Activated naive CD4-positive, alpha-beta T cell treated with anti-CD3 and anti-CD28 coated beads, Interleukin-2, amount 50 U/mL, for 16 hours (primary cell): ENCODE measurements at regions not wholly inside any gene's neighbourhood (a gene's known extent, or its start where the extent isn't known, plus 50 kb on each side); places are given as distances from the start of the nearest gene placed in this dataset.

Source experiments
- DNase-seq: peaks from one replicate; pipeline ENCODE4 v3.0.0-alpha.2; 2020

- DNase-seq, result no peak
Observed at GRCh38 chr6:164273491-164273890, 859.0 kb downstream of the QKI start.

- DNase-seq, result no peak
Observed at GRCh38 chr6:164266851-164267250, 852.3 kb downstream of the QKI start.

GRCh38 chr6:164262348-164262747, 847.8 kb downstream of the QKI start:
- DNase-seq, result no peak

GRCh38 chr6:164258421-164258820, 843.9 kb downstream of the QKI start:
- no peak for DNase-seq

DNA sequence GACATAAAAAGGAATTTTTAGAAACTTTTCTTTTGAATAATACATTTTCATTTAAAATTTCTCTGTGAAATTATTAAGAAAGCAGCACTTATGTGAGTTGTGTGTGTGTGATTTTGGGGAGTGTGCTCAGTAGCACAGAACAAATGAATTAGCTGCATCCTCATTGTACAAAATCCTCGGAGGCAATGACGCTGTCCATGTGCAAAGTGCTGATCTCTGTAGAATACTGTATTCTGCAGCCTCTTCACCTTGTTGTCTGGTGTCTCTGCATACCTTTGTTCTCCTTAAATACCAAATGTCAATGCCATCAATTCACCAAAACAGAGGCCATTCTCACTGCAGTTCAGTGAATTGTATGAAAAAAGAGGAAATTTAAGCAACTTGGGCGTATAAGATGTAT, 838.4 kb downstream of the QKI start:
- DNase-seq, result no peak

- DNase-seq, result no peak
Observed at GRCh38 chr6:164252291-164252690, 837.8 kb downstream of the QKI start.

- no peak for DNase-seq
Observed at GRCh38 chr6:164247106-164247505, 832.6 kb downstream of the QKI start.

GRCh38 chr6:164246082-164246481, 831.6 kb downstream of the QKI start:
- no peak for DNase-seq

- DNase-seq, result no peak
Observed at GRCh38 chr6:164243949-164244348, 829.4 kb downstream of the QKI start.

DNA sequence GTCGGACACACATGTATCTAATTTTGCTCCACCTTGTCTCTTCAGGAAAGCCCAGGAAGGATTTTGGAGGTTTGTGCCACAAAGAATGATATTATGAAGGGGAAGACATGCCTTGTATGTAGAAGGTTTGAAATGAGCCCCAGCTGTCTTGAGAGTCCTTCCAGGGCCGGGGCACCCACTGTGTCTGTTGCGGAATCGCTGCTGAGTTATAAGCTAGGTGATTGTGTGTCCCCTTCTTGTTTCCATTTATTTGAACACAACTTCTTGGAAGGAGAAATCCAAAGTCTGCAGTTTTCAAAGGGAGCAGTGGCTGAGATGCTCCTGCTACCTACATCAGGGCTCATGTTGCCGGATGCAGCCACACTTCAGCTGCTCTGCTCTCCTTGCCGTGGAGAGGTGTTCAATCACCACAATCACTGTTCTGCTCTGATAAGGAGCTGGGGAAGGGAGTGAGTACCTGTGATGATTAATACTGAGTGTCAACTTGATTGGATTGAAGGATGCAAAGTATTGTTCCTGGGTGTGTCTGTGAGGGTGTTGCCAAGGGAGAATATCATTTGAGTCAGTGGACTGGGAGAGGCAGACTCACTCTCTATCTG, 828.6 kb downstream of the QKI start:
- no peak for DNase-seq

GRCh38 chr6:164230804-164231203, 816.3 kb downstream of the QKI start:
- DNase-seq, result no peak

DNA sequence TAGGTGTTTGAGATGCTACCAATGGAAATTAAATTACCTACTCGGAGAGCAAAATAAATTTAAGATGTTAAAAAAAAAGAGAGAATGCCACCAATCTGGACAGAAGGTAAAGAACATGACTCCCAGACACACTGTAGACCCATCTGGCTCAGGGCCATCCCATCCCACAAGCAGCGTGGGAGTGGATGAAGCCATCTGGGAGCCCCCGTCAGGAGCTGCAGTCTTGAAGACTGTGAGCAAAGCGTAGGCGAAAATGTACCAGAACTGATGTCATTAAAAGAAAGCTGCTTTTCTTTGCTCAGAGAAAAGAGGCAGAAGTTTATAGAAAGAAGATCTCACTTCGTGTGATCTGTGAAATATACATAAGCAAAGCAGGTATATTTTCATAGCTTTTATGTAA, 815.7 kb downstream of the QKI start:
- DNase-seq, result no peak

DNA sequence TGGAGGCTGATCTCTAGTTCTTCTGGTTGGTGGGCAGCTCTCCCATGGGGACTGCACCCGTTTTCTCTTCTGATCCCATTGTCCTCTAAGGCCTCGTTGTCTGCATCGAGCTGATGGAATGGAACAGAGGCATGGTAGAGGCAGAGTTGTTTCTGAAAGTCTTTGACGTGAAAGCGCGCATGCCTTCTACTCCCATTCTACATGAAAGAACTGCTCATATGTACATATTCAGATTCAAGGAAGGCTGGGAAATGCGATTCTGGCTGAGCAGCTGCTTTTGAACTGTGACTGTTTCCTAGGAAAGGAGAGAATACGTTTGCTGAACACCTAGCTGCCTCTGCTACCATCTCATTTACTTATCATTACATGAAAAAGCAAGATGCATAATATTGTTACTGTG, 815.2 kb downstream of the QKI start:
- DNase-seq, result no peak

DNA sequence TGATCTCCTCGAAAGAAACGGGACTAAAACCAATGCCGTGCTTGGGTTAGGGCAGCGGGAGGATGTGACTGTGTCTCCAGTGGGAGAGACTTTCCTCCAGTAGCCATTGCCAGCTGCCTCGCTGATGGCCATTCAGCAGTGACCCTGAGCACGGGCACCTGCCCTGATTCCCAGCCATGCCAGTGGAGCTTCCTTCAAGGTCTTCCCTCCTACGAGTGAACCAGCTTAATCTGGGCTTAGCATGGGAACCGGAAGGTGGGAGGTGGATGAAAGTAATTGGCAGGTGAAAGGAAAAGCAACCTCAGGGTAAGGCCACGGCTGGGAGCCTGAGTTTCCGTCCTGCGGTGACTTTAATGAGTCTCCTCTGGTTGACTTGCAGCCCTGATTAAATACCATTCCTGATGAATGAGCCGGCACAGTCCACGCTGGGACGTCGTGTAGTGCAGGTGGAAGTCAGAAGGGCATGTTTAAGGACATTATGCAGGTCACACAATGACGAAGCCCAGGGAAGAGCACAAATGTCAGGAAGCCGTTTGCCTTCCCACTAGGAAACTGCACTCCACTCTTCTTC, 813.5 kb downstream of the QKI start:
- no peak for DNase-seq

DNA sequence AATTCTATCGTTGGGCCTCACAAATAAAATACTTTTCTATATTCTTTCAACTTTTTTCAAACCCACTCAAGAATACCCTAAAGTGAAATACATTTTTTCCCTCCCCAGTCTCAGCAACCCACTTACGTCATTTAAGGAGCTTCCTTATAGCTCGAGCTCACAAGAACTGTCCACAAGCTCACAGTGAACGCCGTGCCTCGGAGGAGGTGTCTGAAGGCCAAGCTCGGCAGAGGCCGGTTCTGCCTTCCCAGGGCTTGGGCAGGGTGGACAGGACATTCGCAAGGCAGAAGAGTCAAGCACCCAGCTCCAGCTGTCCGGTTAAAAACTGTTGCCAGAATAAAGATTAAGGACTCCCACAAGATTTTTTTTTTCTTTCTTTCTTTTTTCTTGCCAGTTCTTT, 802.3 kb downstream of the QKI start:
- DNase-seq, result no peak

GRCh38 chr6:164216368-164216767, 801.9 kb downstream of the QKI start:
- no peak for DNase-seq

GRCh38 chr6:164214066-164214465, 799.5 kb downstream of the QKI start:
- no peak for DNase-seq

- no peak for DNase-seq
Observed at GRCh38 chr6:164211254-164211653, 796.7 kb downstream of the QKI start.

GRCh38 chr6:164210783-164211182, 796.3 kb downstream of the QKI start:
- DNase-seq, result no peak

GRCh38 chr6:164210323-164210722, 795.8 kb downstream of the QKI start:
- DNase-seq, result no peak

DNA sequence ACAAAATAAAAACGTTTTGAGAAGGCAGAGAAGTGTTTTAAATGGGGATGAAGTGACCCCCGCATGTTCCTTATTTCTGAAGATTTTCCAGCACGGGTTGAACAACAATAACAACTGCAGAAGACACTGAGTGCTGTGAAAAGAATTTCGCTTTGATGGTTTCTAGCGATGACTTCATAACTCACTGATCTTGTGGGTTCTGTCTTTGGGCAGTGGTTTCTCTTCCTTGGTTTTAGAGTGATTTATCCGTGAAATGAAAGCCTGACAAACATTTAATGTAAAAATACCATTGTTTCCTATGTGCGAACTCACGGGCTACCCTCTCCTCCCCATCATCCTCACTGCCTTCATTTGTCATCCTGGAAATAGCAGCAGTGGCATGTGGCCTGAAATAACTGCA, 793.9 kb downstream of the QKI start:
- DNase-seq, result no peak

GRCh38 chr6:164206807-164207423, 792.4 kb downstream of the QKI start:
- DNase-seq, result no peak

- no peak for DNase-seq
Observed at GRCh38 chr6:164200071-164200470, 785.6 kb downstream of the QKI start.

DNA sequence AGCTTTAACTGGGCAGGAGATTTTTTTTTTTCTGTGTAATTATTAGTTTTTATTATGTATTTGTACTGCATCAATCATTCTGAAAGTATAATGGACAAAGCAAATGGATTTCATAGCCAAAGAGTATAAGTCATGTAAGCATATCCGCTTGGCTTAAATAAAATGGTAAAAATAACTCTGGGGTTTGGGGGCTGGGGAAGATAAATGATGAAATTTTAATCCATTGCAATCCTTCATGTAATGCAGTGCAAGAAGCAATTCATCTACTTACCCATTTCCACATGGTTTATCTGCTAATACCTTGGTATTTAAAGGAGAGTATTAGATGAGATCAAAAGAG, 781.4 kb downstream of the QKI start:
- no peak for DNase-seq
